GM23338 (cell line): ENCODE measurements at regions not wholly inside any gene's neighbourhood (a gene's known extent, or its start where the extent isn't known, plus 50 kb on each side); places are given as distances from the start of the nearest gene placed in this dataset.

Experiments used
- CTCF ChIP-seq, 2 experiments: fragments of 200-600 bp in 1 of 2; sonication (generic) in 1 of 2; conservative IDR thresholded peaks; 2 replicates each; pipeline versions ENCODE4 v1.5.1 to v1.6.1; 2016 to 2017; ENCODE audit warnings: antibody characterized with exemption in 2 of 2, low read depth in 2 of 2, mild to moderate bottlenecking in 2 of 2, moderate library complexity in 1 of 2
- ETS1 ChIP-seq: IDR thresholded peaks from 2 replicates; pipeline ENCODE4 v1.6.1; 2016; ENCODE audit warnings: antibody characterized with exemption
- EZH2 ChIP-seq: fragments of 200-600 bp; sonication (generic); IDR thresholded peaks from one replicate; pipeline ENCODE4 v1.8.0; 2017; ENCODE audit warnings: antibody characterized with exemption, mild to moderate bottlenecking, low read depth; ENCODE audit not compliant: unreplicated experiment
- EZH2phosphoT487 ChIP-seq: fragments of 200-600 bp; sonication (generic); IDR thresholded peaks from one replicate; pipeline ENCODE4 v1.8.1; 2018; ENCODE audit warnings: antibody characterized with exemption; ENCODE audit not compliant: unreplicated experiment
- JUNB ChIP-seq: IDR thresholded peaks from one replicate; pipeline ENCODE4 v1.6.1; 2016; ENCODE audit warnings: antibody characterized with exemption; ENCODE audit not compliant: unreplicated experiment
- NANOG ChIP-seq: IDR thresholded peaks from 2 replicates; pipeline ENCODE4 v1.6.1; 2016; ENCODE audit warnings: antibody characterized with exemption, borderline replicate concordance
- REST ChIP-seq: IDR thresholded peaks from one replicate; pipeline ENCODE4 v1.6.1; 2018; ENCODE audit warnings: antibody characterized with exemption; ENCODE audit not compliant: unreplicated experiment
- ZNF331 ChIP-seq: fragments of 250-450 bp; sonication (Bioruptor Pico); IDR thresholded peaks from 2 replicates; pipeline ENCODE4 v1.5.0; 2020; ENCODE audit warnings: low read depth, mild to moderate bottlenecking, moderate library complexity

GRCh38 chr1:198373376-198373775 is 167.1 kb downstream of the ATP6V1G3 start (continued):
- TF ChIP-seq CTCF (conservative IDR thresholded peaks at IDR 0.05; ENCODE audit: low read depth in 2 of 2), result no peak
- TF ChIP-seq JUNB, result no peak
- TF ChIP-seq REST, result no peak
- TF ChIP-seq EZH2, result no peak
- no peak for TF ChIP-seq NANOG
- no peak for TF ChIP-seq ZNF331
- no peak for TF ChIP-seq ETS1
- no peak for TF ChIP-seq EZH2phosphoT487
